H9 (cell line): ENCODE measurements at regions not wholly inside any gene's neighbourhood (a gene's known extent, or its start where the extent isn't known, plus 50 kb on each side); places are given as distances from the start of the nearest gene placed in this dataset.

Experiments used
- DNase-seq: peaks from one replicate; pipeline ENCODE4 v3.0.0-alpha.2; 2017
- H2AFZ ChIP-seq: one replicate; pipeline ENCODE4 v1.6.1; 2013; ENCODE audit warnings: mild to moderate bottlenecking, low read length, control low read depth, moderate library complexity
- H2AK5ac ChIP-seq: 2 replicates; pipeline ENCODE4 v1.6.1; 2013; ENCODE audit warnings: low read length, control low read depth, mixed read lengths; ENCODE audit not compliant: insufficient read length
- H2BK120ac ChIP-seq: one replicate; pipeline ENCODE4 v1.6.1; 2013; ENCODE audit warnings: low read depth, mild to moderate bottlenecking, low read length, control low read depth, inconsistent platforms; ENCODE audit not compliant: poor library complexity, severe bottlenecking
- H2BK12ac ChIP-seq: 2 replicates; pipeline ENCODE4 v1.6.1; 2013; ENCODE audit warnings: low read length, control low read depth, mixed read lengths, low read depth; ENCODE audit not compliant: insufficient read length
- H2BK15ac ChIP-seq: 2 replicates; pipeline ENCODE4 v1.6.1; 2013; ENCODE audit warnings: low read depth, low read length, control low read depth
- H2BK20ac ChIP-seq: one replicate; pipeline ENCODE4 v1.6.1; 2013; ENCODE audit warnings: low read depth, mild to moderate bottlenecking, low read length, control low read depth, inconsistent platforms; ENCODE audit not compliant: poor library complexity, severe bottlenecking
- H2BK5ac ChIP-seq: 2 replicates; pipeline ENCODE4 v1.6.1; 2013; ENCODE audit warnings: low read length, control low read depth, mixed read lengths; ENCODE audit not compliant: insufficient read length
- H3K14ac ChIP-seq: 2 replicates; pipeline ENCODE4 v1.6.1; 2013; ENCODE audit warnings: low read length, control low read depth; ENCODE audit not compliant: insufficient read depth
- H3K18ac ChIP-seq: 2 replicates; pipeline ENCODE4 v1.6.1; 2013; ENCODE audit warnings: low read depth, mild to moderate bottlenecking, mixed read lengths, low read length, control low read depth; ENCODE audit not compliant: insufficient read length
- H3K23ac ChIP-seq: 2 replicates; pipeline ENCODE4 v1.6.1; 2013; ENCODE audit warnings: low read length, control low read depth, mixed read lengths, low read depth; ENCODE audit not compliant: insufficient read length
- H3K23me2 ChIP-seq: 2 replicates; pipeline ENCODE4 v1.6.1; 2013; ENCODE audit warnings: low read depth, mild to moderate bottlenecking, mixed read lengths, low read length, control low read depth; ENCODE audit not compliant: insufficient read length, poor library complexity, severe bottlenecking
- H3K27ac ChIP-seq: 2 replicates; pipeline ENCODE4 v1.5.1; 2013; ENCODE audit warnings: low read length, control low read depth, mixed read lengths, low read depth; ENCODE audit not compliant: insufficient read length
- H3K27me3 ChIP-seq: 2 replicates; pipeline ENCODE4 v1.6.1; 2013; ENCODE audit warnings: low read length, control low read depth, inconsistent platforms; ENCODE audit not compliant: insufficient read depth
- H3K4ac ChIP-seq: 2 replicates; pipeline ENCODE4 v1.6.1; 2013; ENCODE audit warnings: low read depth, mild to moderate bottlenecking, control low read depth, inconsistent platforms, low read length, moderate library complexity
- H3K4me1 ChIP-seq: 2 replicates; pipeline ENCODE4 v1.6.1; 2013; ENCODE audit warnings: low read length, control low read depth, inconsistent platforms; ENCODE audit not compliant: insufficient read depth
- H3K4me2 ChIP-seq: 2 replicates; pipeline ENCODE4 v1.6.1; 2013; ENCODE audit warnings: low read length, control low read depth, mixed read lengths; ENCODE audit not compliant: insufficient read length, insufficient read depth
- H3K56ac ChIP-seq: 2 replicates; pipeline ENCODE4 v1.6.1; 2013; ENCODE audit warnings: low read depth, mild to moderate bottlenecking, mixed read lengths, low read length, control low read depth; ENCODE audit not compliant: insufficient read length
- H3K79me1 ChIP-seq: 2 replicates; pipeline ENCODE4 v1.6.1; 2013; ENCODE audit warnings: low read depth, mild to moderate bottlenecking, moderate library complexity, low read length, control low read depth, inconsistent platforms; ENCODE audit not compliant: insufficient read depth, poor library complexity, severe bottlenecking
- H3K79me2 ChIP-seq: 2 replicates; pipeline ENCODE4 v1.6.1; 2013; ENCODE audit warnings: low read length, control low read depth, inconsistent platforms; ENCODE audit not compliant: insufficient read depth
- H3K9ac ChIP-seq: 2 replicates; pipeline ENCODE4 v1.6.1; 2013; ENCODE audit warnings: low read length, control low read depth, mixed read lengths; ENCODE audit not compliant: insufficient read length; ENCODE audit errors: extremely low read depth
- H3K9me3 ChIP-seq: one replicate; pipeline ENCODE4 v1.6.1; 2013; ENCODE audit warnings: low read depth, low read length, inconsistent platforms; ENCODE audit not compliant: control insufficient read depth
- H3T11ph ChIP-seq: one replicate; pipeline ENCODE4 v1.6.1; 2013; ENCODE audit warnings: mild to moderate bottlenecking, low read length, control low read depth, inconsistent platforms
- H4K20me1 ChIP-seq: one replicate; pipeline ENCODE4 v1.6.1; 2013; ENCODE audit not compliant: control insufficient read depth, insufficient read length, insufficient read depth
- H4K5ac ChIP-seq: 2 replicates; pipeline ENCODE4 v1.6.1; 2013; ENCODE audit warnings: low read depth, mild to moderate bottlenecking, mixed read lengths, low read length, control low read depth; ENCODE audit not compliant: insufficient read length
- H4K8ac ChIP-seq: replicated peaks from 2 replicates; pipeline ENCODE4 v1.6.1; 2013; ENCODE audit warnings: low read length, control low read depth, mixed read lengths, low read depth; ENCODE audit not compliant: insufficient read length
- H4K91ac ChIP-seq: 2 replicates; pipeline ENCODE4 v1.6.1; 2013; ENCODE audit warnings: low read depth, mild to moderate bottlenecking, moderate library complexity, mixed read lengths, low read length, control low read depth; ENCODE audit not compliant: insufficient read length
- H3K27ac Mint-ChIP-seq, 3 experiments: 2 replicates in 2 of 3; 3 replicates in 1 of 3; pipeline ENCODE4 v1.8.0; 2020 to 2021; ENCODE audit warnings: mixed read lengths in 3 of 3, mild to moderate bottlenecking in 1 of 3, moderate library complexity in 1 of 3
- H3K27me3 Mint-ChIP-seq: 2 replicates; pipeline ENCODE4 v1.8.0; 2021; ENCODE audit warnings: low read depth, mild to moderate bottlenecking, moderate library complexity, mixed read lengths
- H3K36me3 Mint-ChIP-seq, 3 experiments: 2 replicates in 2 of 3; 3 replicates in 1 of 3; pipeline ENCODE4 v1.8.0; 2020 to 2021; ENCODE audit warnings: low read depth in 3 of 3, mixed read lengths in 3 of 3; ENCODE audit not compliant: insufficient read depth in 1 of 3
- H3K4me1 Mint-ChIP-seq, 2 experiments: 2 replicates each; pipeline ENCODE4 v1.8.0; 2020; ENCODE audit warnings: mixed read lengths in 2 of 2
- H3K4me3 Mint-ChIP-seq, 2 experiments: 2 replicates in 1 of 2; 3 replicates in 1 of 2; pipeline ENCODE4 v1.8.0; 2020 to 2021; ENCODE audit warnings: mild to moderate bottlenecking in 2 of 2, mixed read lengths in 2 of 2, moderate library complexity in 1 of 2
- H3K9me3 Mint-ChIP-seq, 2 experiments: 2 replicates in 1 of 2; 3 replicates in 1 of 2; pipeline ENCODE4 v1.8.0; 2020; ENCODE audit warnings: mild to moderate bottlenecking in 2 of 2, mixed read lengths in 2 of 2, moderate library complexity in 1 of 2
- WGBS: extraction: QIAGEN DNeasy Blood & Tissue Kit; methylation state at CpG from one replicate; pipeline ENCODE4 v1.1.7; 2013; ENCODE audit warnings: missing lambda C conversion rate, low lambda C conversion rate, mixed read lengths; ENCODE audit not compliant: insufficient read length; ENCODE audit errors: extremely low coverage; 5-methylcytosine and 5-hydroxymethylcytosine counted together
- TF ChIP-seq, protein P1 (sequence below): fragments of 200-600 bp; sonication (generic); conservative IDR thresholded peaks from 3 replicates; pipeline ENCODE4 v1.8.0; 2021; ENCODE audit warnings: antibody characterized with exemption, mild to moderate bottlenecking

DNA sequence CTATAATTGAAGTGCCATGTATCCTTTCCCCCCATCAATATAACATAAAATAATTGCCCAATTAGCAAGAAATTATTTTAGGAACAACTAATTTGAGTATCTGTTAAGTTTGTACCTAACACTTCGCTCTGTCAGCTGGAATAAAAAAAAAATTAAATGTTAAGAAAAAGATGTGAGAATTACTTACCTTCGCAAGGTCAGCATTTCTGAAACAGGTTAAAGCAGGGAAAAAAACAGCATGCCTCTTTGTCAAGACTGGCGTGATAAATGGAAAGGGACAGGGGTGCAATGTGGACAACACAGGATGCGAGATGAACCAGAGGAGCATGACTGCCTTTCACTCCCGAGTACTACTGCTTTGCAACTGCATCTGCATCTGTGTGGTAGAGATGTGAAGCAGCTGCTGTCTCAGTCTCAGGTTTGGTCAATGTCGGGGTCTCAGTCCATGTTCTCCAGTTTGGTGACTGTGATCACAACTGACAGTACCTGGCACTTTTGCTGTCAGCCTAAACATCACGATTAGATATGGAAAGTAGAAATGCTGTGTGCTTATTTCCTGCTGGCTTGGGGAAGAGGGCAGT, 565.4 kb upstream of the LRRTM1 start:
- H2BK12ac ChIP-seq: no peak overlapping the region
- H3T11ph ChIP-seq: no peak overlapping the region
- no peak overlapping the region for H2AFZ ChIP-seq
- H2BK120ac ChIP-seq: no peak overlapping the region
- no peak overlapping the region for H4K8ac ChIP-seq
- no peaks in the 10 kb centered on the region for H3K23me2 ChIP-seq
- H2BK5ac ChIP-seq: no peak overlapping the region
- no peak overlapping the region for H3K9ac ChIP-seq
- H2BK20ac ChIP-seq: no peak overlapping the region
- H3K9me3 Mint-ChIP-seq: no peaks in the 10 kb centered on the region
- no CpG with 5 or more reads among the region's 7 CpGs for WGBS
- no peak overlapping the region for H4K91ac ChIP-seq
- no peaks in the 10 kb centered on the region for H3K9me3 ChIP-seq
- no peaks in the 10 kb centered on the region for H3K79me2 ChIP-seq
- H3K4me3 Mint-ChIP-seq: no peak overlapping the region
- no peak overlapping the region for H2BK15ac ChIP-seq
- H3K18ac ChIP-seq: no peak overlapping the region
- no peak overlapping the region for H2AK5ac ChIP-seq
- peaks cover 0 to 6% (median 2%) of the 10 kb centered on the region in 3 experiments; a peak in 3 of 7 replicates for H3K36me3 Mint-ChIP-seq
- H3K56ac ChIP-seq: no peak overlapping the region
- no peaks in the 10 kb centered on the region for H3K27me3 Mint-ChIP-seq
- H3K79me1 ChIP-seq: no peaks in the 10 kb centered on the region
- H3K27ac ChIP-seq: no peak overlapping the region
- H4K5ac ChIP-seq: no peak overlapping the region
- no peak for DNase-seq
- H3K27me3 ChIP-seq: no peaks in the 10 kb centered on the region
- no peak overlapping the region for H3K4ac ChIP-seq
- no peak overlapping the region for H3K23ac ChIP-seq
- H3K4me1 ChIP-seq: peaks cover 6% of the 10 kb centered on the region
- H3K4me1 Mint-ChIP-seq: peaks cover 35 to 47% of the 10 kb centered on the region in 2 experiments
- TF ChIP-seq, protein P1, sequence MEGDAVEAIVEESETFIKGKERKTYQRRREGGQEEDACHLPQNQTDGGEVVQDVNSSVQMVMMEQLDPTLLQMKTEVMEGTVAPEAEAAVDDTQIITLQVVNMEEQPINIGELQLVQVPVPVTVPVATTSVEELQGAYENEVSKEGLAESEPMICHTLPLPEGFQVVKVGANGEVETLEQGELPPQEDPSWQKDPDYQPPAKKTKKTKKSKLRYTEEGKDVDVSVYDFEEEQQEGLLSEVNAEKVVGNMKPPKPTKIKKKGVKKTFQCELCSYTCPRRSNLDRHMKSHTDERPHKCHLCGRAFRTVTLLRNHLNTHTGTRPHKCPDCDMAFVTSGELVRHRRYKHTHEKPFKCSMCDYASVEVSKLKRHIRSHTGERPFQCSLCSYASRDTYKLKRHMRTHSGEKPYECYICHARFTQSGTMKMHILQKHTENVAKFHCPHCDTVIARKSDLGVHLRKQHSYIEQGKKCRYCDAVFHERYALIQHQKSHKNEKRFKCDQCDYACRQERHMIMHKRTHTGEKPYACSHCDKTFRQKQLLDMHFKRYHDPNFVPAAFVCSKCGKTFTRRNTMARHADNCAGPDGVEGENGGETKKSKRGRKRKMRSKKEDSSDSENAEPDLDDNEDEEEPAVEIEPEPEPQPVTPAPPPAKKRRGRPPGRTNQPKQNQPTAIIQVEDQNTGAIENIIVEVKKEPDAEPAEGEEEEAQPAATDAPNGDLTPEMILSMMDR: no peak
- H3K27ac Mint-ChIP-seq: no peak overlapping the region
- no peak overlapping the region for H3K14ac ChIP-seq
- H3K4me2 ChIP-seq: no peak overlapping the region
- H4K20me1 ChIP-seq: no peaks in the 10 kb centered on the region
